AG04450 (cell line): ENCODE measurements at regions not wholly inside any gene's neighbourhood (a gene's known extent, or its start where the extent isn't known, plus 50 kb on each side); places are given as distances from the start of the nearest gene placed in this dataset.
A peak's percentile ranks its signal among the peaks of the same experiment; 100 is the strongest.
"Not testable (repeated sequence)": the region's sequence is repeated elsewhere in the genome, so short reads cannot be mapped to it uniquely, and the experiment has no call there.

ENCODE experiments used
- CTCF ChIA-PET: fragments of 300-600, 350-600 bp; formaldehyde crosslinking; extraction: SDS; loops from one replicate; lab custom pipeline; 2022; ENCODE audit warnings: antibody characterized with exemption, inconsistent platforms; lab: Charles Lee
- POLR2A ChIA-PET: fragments of 350-600 bp; formaldehyde crosslinking; extraction: SDS; loops from one replicate; lab custom pipeline; 2021; ENCODE audit warnings: antibody characterized with exemption, inconsistent platforms; lab: Yijun Ruan, JAX
- DNase-seq: peaks from one replicate; pipeline ENCODE4 v3.0.0-alpha.2; 2011; ENCODE audit warnings: low read depth, low spot score
- H3K27ac ChIP-seq: one replicate; pipeline ENCODE4 v1.5.1; 2012; ENCODE audit warnings: low read depth, low read length, control low read depth
- H3K27me3 ChIP-seq: one replicate; pipeline ENCODE4 v1.6.0; 2012; ENCODE audit warnings: low read length; ENCODE audit not compliant: control insufficient read depth, insufficient read depth
- H3K4me3 ChIP-seq: 2 replicates; pipeline ENCODE4 v1.5.1; 2011; ENCODE audit warnings: mild to moderate bottlenecking, low read depth, low read length, control low read depth
- H3K9me3 ChIP-seq: 2 replicates; pipeline ENCODE4 v1.5.1; 2012; ENCODE audit warnings: low read length; ENCODE audit not compliant: control insufficient read depth, insufficient read depth
- CTCF ChIP-seq: IDR thresholded peaks from 2 replicates; pipeline ENCODE4 v1.5.1; 2011; ENCODE audit warnings: low read depth, low read length, control low read depth, inconsistent platforms

- no peaks in the 10 kb centered on the region for H3K9me3 ChIP-seq
- peak overlapping the region; percentile 59 for H3K27ac ChIP-seq
- DNase-seq = peak; percentile 38
- TF ChIP-seq CTCF = no peak
- H3K4me3 ChIP-seq = no peak overlapping the region
- CTCF ChIA-PET = no interaction called here
- H3K27me3 ChIP-seq = no peaks in the 10 kb centered on the region
- POLR2A ChIA-PET = interaction anchor here (0.9 to 1.0 kb wide), 2 partner anchors 21 to 39 kb away, joined by 3 read pairs; no protein-coding TSS in a partner anchor
These were observed 79.2 kb upstream of the ABCA1 start for GRCh38 chr9:105007143-105007542.

GRCh38 chr9:105010089-105010488, 82.1 kb upstream of the ABCA1 start:
- H3K27me3 ChIP-seq, H3K4me3 ChIP-seq, POLR2A ChIA-PET, DNase-seq, H3K27ac ChIP-seq, H3K9me3 ChIP-seq, CTCF ChIA-PET: not testable (repeated sequence)

GRCh38 chr9:105021917-105022316, 94.0 kb upstream of the ABCA1 start:
- ChIA-PET CTCF (no interaction called here), POLR2A (no interaction called here)
- TF ChIP-seq CTCF = no peak
- no peaks in the 10 kb centered on the region for H3K9me3 ChIP-seq
- no peak overlapping the region for H3K4me3 ChIP-seq
- no peaks in the 10 kb centered on the region for H3K27me3 ChIP-seq
- H3K27ac ChIP-seq = no peak overlapping the region
- DNase-seq = no peak

- H3K27ac ChIP-seq, H3K27me3 ChIP-seq, CTCF ChIA-PET, H3K9me3 ChIP-seq, H3K4me3 ChIP-seq, DNase-seq: not testable (repeated sequence)
- POLR2A ChIA-PET = interaction anchor here (0.6 kb wide), 1 partner anchor 152 kb away, joined by 5 read pairs; no protein-coding TSS in a partner anchor
These were observed 94.6 kb upstream of the ABCA1 start for GRCh38 chr9:105022545-105022944.

- Histone ChIP-seq H3K27ac (no peak overlapping the region), H3K27me3 (no peaks in the 10 kb centered on the region), H3K9me3 (no peaks in the 10 kb centered on the region), H3K4me3 (no peak overlapping the region)
- TF ChIP-seq CTCF = no peak
- no peak for DNase-seq
- ChIA-PET POLR2A (no interaction called here), CTCF (no interaction called here)
These were observed 95.8 kb upstream of the ABCA1 start for GRCh38 chr9:105023788-105024187.

GRCh38 chr9:105024529-105024928, 96.6 kb upstream of the ABCA1 start:
- TF ChIP-seq CTCF = no peak
- ChIA-PET CTCF (no interaction called here), POLR2A (no interaction called here)
- Histone ChIP-seq H3K27ac (no peak overlapping the region), H3K27me3 (no peaks in the 10 kb centered on the region), H3K4me3 (no peak overlapping the region), H3K9me3 (no peaks in the 10 kb centered on the region)
- DNase-seq = no peak
